ENCODE measurements at regions not wholly inside any gene's neighbourhood (a gene's known extent, or its start where the extent isn't known, plus 50 kb on each side); places are given as distances from the start of the nearest gene placed in this dataset.

- WGBS (ENCODE audit: insufficient coverage, insufficient read length): no CpG with 5 or more reads among the region's 2 CpGs
- no peaks in the 10 kb centered on the region for H3K4me1 ChIP-seq (ENCODE audit: control insufficient read depth, insufficient read depth, low read length)
- no peak overlapping the region for H3K27ac ChIP-seq (ENCODE audit: low read length)
Observed at GRCh38 chr2:168403736-168404135, 52.3 kb upstream of the CERS6 start.

GRCh38 chr2:168404764-168405163, 51.3 kb upstream of the CERS6 start:
- H3K9me3 ChIP-seq (ENCODE audit: control insufficient read depth, insufficient read depth, low read length): no peaks in the 10 kb centered on the region
- H3K27me3 ChIP-seq (ENCODE audit: control insufficient read depth, insufficient read depth, low read length): no peaks in the 10 kb centered on the region
- H3K27ac ChIP-seq (ENCODE audit: low read length): no peak overlapping the region
- no peaks in the 10 kb centered on the region for H3K4me1 ChIP-seq (ENCODE audit: control insufficient read depth, insufficient read depth, low read length)
- no peak overlapping the region for H3K4me3 ChIP-seq (ENCODE audit: low read length)
- H3K36me3 ChIP-seq (ENCODE audit: control insufficient read depth, insufficient read depth, low read length): no peaks in the 10 kb centered on the region
- no peak for DNase-seq (ENCODE audit: low read depth, low spot score)
- WGBS (ENCODE audit: insufficient coverage, insufficient read length): no CpG with 5 or more reads among the region's 2 CpGs

More at GRCh38 chr2:168403736-168404135, 52.3 kb upstream of the CERS6 start:
- Histone ChIP-seq H3K27me3 (ENCODE audit: control insufficient read depth, insufficient read depth, low read length) (no peaks in the 10 kb centered on the region), H3K9me3 (ENCODE audit: control insufficient read depth, insufficient read depth, low read length) (no peaks in the 10 kb centered on the region), H3K36me3 (ENCODE audit: control insufficient read depth, insufficient read depth, low read length) (no peaks in the 10 kb centered on the region), H3K4me3 (ENCODE audit: low read length) (no peak overlapping the region)
- no peak for DNase-seq (ENCODE audit: low read depth, low spot score)
